ENCODE measurements at regions not wholly inside any gene's neighbourhood (a gene's known extent, or its start where the extent isn't known, plus 50 kb on each side); places are given as distances from the start of the nearest gene placed in this dataset.

- TF ChIP-seq CTCF (IDR thresholded peaks at IDR 0.05; ENCODE audit: low read length) (no peak), EZH2 (IDR thresholded peaks at IDR 0.05; ENCODE audit: borderline replicate concordance, low read length) (no peak)
Observed at GRCh38 chr4:124874172-124874450, 161.6 kb upstream of the ANKRD50 start.

All from OCI-LY1 (cell line).